Gastrocnemius medialis (tissue), 4 donors: ENCODE measurements at regions not wholly inside any gene's neighbourhood (a gene's known extent, or its start where the extent isn't known, plus 50 kb on each side); places are given as distances from the start of the nearest gene placed in this dataset.

ENCODE experiments used
- ATAC-seq, 2 donors: fragments of 150-250 bp; one replicate each; pipeline ENCODE4 v1.9.1; 2016
- DNase-seq, 2 donors: peaks; one replicate each; pipeline ENCODE4 v3.0.0-alpha.2; 2019
- H3K27ac ChIP-seq, 4 donors: fragments of 200-600 bp; sonication (generic); 1 replicate in 1 of 4; 2 replicates in 3 of 4; pipeline ENCODE4 v1.5.1; 2016 to 2018; ENCODE audit warnings: mild to moderate bottlenecking in 2 of 4, moderate library complexity in 1 of 4
- H3K27me3 ChIP-seq, 3 donors: fragments of 200-600 bp; sonication (generic) in 2 of 3; 1 replicate in 1 of 3; 2 replicates in 2 of 3; pipeline versions ENCODE4 v1.5.1 to v1.6.0; 2016 to 2019; ENCODE audit warnings: mild to moderate bottlenecking in 1 of 3, moderate library complexity in 1 of 3
- H3K36me3 ChIP-seq, 2 donors: fragments of 200-600 bp; sonication (generic) in 1 of 2; one replicate each; pipeline ENCODE4 v1.5.1; 2017 to 2018
- H3K4me1 ChIP-seq, 2 donors: fragments of 200-600 bp; sonication (generic) in 1 of 2; one replicate each; pipeline ENCODE4 v1.5.1; 2016 to 2017; ENCODE audit warnings: mild to moderate bottlenecking in 2 of 2
- H3K4me3 ChIP-seq, 4 donors: fragments of 200-600 bp; sonication (generic) in 3 of 4; 1 replicate in 1 of 4; 2 replicates in 3 of 4; pipeline ENCODE4 v1.5.1; 2016 to 2019; ENCODE audit warnings: mild to moderate bottlenecking in 2 of 4
- H3K9me3 ChIP-seq, 3 donors: fragments of 200-600 bp; sonication (generic) in 2 of 3; 1 replicate in 1 of 3; 2 replicates in 2 of 3; pipeline ENCODE4 v1.5.1; 2016 to 2019
- CTCF ChIP-seq, 5 experiments: fragments of 450-650 bp in 3 of 5; fragments of 200-600 bp in 2 of 5; sonication (generic) in 2 of 5; IDR thresholded peaks in 4 of 5; conservative IDR thresholded peaks in 1 of 5; 1 replicate in 4 of 5; 2 replicates in 1 of 5; pipeline ENCODE4 v1.5.1; 2016 to 2019; ENCODE audit warnings: antibody characterized with exemption in 5 of 5, mild to moderate bottlenecking in 3 of 5, moderate library complexity in 3 of 5
- POLR2A ChIP-seq, 2 donors: fragments of 450-650 bp; IDR thresholded peaks; one replicate each; pipeline ENCODE4 v1.6.1; 2017; ENCODE audit warnings: antibody characterized with exemption in 2 of 2, mild to moderate bottlenecking in 2 of 2, moderate library complexity in 2 of 2
- in situ Hi-C, 4 donors: fragments of 200-750 bp; cut with MboI; loops; one replicate each; pipeline versions ENCODE4 v1.15.0 to v1.8.0; 2017; ENCODE audit warnings: low sequenced_read_pairs in 4 of 4
- intact Hi-C: fragments of 100-400 bp; cut with DNase I; formaldehyde crosslinking; loops from one replicate; pipeline ENCODE4 v1.15.1; 2023; ENCODE audit warnings: low total_unique reads

- no peak for TF ChIP-seq POLR2A (IDR thresholded peaks at IDR 0.05)
- TF ChIP-seq CTCF (IDR thresholded peaks at IDR 0.05 in 4 of 5, conservative IDR thresholded peaks at IDR 0.05 in 1 of 5) = no peak
- no peak overlapping the region for H3K4me3 ChIP-seq
Measured at GRCh38 chr13:79194727-79195126, 211.3 kb downstream of the RBM26 start.

GRCh38 chr13:79194272-79194671 lies 211.8 kb downstream of the RBM26 start:
- DNase-seq (no peak), ATAC-seq (no peak)
- Histone ChIP-seq H3K27ac (no peak overlapping the region), H3K4me1 (no peaks in the 10 kb centered on the region), H3K9me3 (no peaks in the 10 kb centered on the region), H3K4me3 (no peak overlapping the region), H3K36me3 (no peaks in the 10 kb centered on the region), H3K27me3 (no peaks in the 10 kb centered on the region)
- intact Hi-C loops = no loop called here
- in situ Hi-C loops = no loop called here
- TF ChIP-seq CTCF (IDR thresholded peaks at IDR 0.05 in 4 of 5, conservative IDR thresholded peaks at IDR 0.05 in 1 of 5) = no peak
- no peak for TF ChIP-seq POLR2A (IDR thresholded peaks at IDR 0.05)

More at GRCh38 chr13:79194727-79195126, 211.3 kb downstream of the RBM26 start:
- DNase-seq = no peak
- H3K27ac ChIP-seq = no peak overlapping the region
- no peaks in the 10 kb centered on the region for H3K9me3 ChIP-seq
- in situ Hi-C loops (no loop called here), intact Hi-C loops (no loop called here)
- no peaks in the 10 kb centered on the region for H3K27me3 ChIP-seq
- H3K4me1 ChIP-seq = no peaks in the 10 kb centered on the region
- no peak for ATAC-seq
- H3K36me3 ChIP-seq = no peaks in the 10 kb centered on the region

GRCh38 chr13:79191501-79191900 lies 214.6 kb downstream of the RBM26 start:
- Histone ChIP-seq H3K36me3 (no peaks in the 10 kb centered on the region), H3K27me3 (no peaks in the 10 kb centered on the region), H3K4me1 (no peaks in the 10 kb centered on the region), H3K9me3 (no peaks in the 10 kb centered on the region), H3K4me3 (no peak overlapping the region), H3K27ac (no peak overlapping the region)
- intact Hi-C loops = no loop called here
- ATAC-seq (no peak), DNase-seq (no peak)
- TF ChIP-seq POLR2A (IDR thresholded peaks at IDR 0.05) (no peak), CTCF (IDR thresholded peaks at IDR 0.05 in 4 of 5, conservative IDR thresholded peaks at IDR 0.05 in 1 of 5) (no peak)
- in situ Hi-C loops = no loop called here

GRCh38 chr13:79190932-79191331 lies 215.1 kb downstream of the RBM26 start:
- H3K9me3 ChIP-seq = no peaks in the 10 kb centered on the region
- in situ Hi-C loops = no loop called here

More at GRCh38 chr13:79190932-79191331, 215.1 kb downstream of the RBM26 start:
- H3K4me3 ChIP-seq = no peak overlapping the region
- TF ChIP-seq POLR2A (IDR thresholded peaks at IDR 0.05) (no peak), CTCF (IDR thresholded peaks at IDR 0.05 in 4 of 5, conservative IDR thresholded peaks at IDR 0.05 in 1 of 5) (no peak)
- no peak for ATAC-seq
- no peaks in the 10 kb centered on the region for H3K27me3 ChIP-seq
- H3K4me1 ChIP-seq = no peaks in the 10 kb centered on the region
- intact Hi-C loops = no loop called here
- no peaks in the 10 kb centered on the region for H3K36me3 ChIP-seq
- H3K27ac ChIP-seq = no peak overlapping the region
- DNase-seq = no peak
